ENCODE measurements at regions not wholly inside any gene's neighbourhood (a gene's known extent, or its start where the extent isn't known, plus 50 kb on each side); places are given as distances from the start of the nearest gene placed in this dataset.

DNA sequence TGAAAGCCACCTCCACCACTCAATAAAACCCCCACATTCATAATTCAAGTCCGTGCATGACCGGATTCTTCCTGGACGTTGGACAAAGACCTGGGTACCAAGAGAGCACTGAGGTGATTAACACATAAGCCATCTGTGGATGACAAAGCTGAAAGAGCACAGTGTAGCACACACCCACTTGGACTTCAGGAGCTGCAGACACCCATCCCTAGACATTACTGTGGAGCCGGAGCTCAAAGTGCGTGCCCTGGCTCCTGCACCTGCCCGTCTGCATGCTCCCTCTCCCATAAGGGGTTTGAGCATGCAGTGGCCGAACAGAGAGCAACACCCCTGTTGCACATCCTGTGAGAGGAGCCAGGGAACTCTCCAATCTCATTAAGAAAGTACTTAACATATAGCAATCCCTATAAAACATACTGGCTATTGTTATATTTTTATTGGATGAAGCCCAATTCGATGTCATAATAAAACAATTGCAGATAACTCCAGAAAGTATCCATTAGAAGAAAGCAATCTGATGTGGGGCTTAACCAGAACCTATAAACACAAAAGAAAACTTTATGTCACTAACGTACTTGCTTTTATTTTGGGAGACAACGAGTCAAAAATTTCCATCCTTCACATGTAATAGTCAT, 1174.2 kb upstream of the C9orf72 start (continued):
- TF ChIP-seq GABPA (IDR thresholded peaks at IDR 0.05; ENCODE audit: borderline replicate concordance, insufficient read depth, low read length) (no peak), RAD21 (IDR thresholded peaks at IDR 0.05 in 1 of 2, conservative IDR thresholded peaks at IDR 0.05 in 1 of 2; ENCODE audit: low read depth in 2 of 2, low read length in 2 of 2) (no peak)
